ENCODE measurements at regions not wholly inside any gene's neighbourhood (a gene's known extent, or its start where the extent isn't known, plus 50 kb on each side); places are given as distances from the start of the nearest gene placed in this dataset.
"Not testable (repeated sequence)": the region's sequence is repeated elsewhere in the genome, so short reads cannot be mapped to it uniquely, and the experiment has no call there.

DNA sequence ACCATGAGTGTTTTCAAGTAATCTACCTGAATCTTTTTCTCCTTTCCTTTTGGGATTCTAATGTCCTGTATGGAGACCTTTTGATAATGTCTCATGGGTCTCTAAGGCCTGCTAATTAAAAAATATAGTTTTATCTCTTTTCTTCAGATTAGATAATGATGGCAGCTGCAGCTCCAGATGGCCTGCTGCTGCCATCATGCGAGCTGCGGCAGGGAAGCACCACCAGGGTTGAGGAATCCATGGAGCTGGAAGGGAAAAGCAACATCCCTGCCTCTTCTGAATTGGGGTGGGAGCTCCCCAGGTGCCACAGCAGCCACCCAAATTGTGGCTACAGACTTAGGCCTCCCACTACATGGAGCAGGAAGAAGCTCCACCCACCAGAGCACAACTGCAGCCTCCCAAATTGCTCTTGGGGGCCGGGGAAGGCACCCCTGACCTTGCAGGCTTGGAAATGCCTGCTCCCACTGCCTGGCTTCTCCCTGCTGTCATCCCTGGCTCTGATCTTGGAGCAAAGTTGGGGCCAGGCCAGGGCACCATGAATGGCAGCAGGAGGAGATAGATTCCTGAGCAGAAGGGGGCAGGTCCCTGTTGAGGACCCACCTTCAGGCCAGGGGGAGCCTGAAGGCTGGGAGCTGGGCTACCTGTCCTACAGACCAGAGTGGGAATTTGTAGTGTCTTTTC lies 189.6 kb upstream of the MAN1A1 start:
- DNase-seq (ENCODE audit: low spot score): no peak

DNA sequence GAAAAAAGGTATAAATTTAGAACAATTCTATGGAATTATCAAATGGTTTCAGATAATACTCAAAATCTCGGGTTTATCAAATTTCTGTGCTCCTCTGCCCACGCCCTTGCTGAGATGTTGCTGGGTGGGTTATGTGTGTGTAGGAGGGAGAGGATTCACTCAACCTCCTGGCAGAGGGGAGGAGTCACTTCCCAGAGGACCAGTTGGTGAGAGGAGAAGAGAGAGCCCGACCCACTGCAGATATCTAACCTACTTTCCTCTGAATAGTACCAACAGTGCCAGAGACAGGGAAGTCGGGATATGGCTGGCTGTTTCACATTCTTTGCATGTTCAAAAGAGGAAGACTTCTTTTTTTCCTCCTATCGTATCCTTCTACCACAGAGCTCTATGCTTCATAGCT lies 187.1 kb upstream of the MAN1A1 start:
- no peak for DNase-seq (ENCODE audit: low spot score)

DNA sequence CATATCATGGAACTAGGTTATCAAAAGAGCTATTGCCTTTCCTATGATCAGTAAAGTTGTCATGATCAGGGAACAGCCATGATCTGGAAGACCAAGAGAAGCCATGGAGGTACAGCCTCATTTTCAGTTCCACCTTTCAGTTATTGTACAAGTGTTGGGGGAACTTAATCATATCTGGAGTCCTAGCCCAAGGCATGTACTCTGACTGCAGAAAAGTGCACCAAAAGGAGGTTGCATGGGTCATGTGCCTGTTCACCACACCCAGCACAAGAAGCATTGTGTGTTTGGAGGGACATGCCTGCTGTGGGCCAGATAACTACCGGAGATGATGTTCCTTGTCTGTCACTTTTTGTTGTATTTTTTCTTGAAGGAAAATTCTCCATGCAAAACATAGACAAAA lies 185.8 kb upstream of the MAN1A1 start:
- DNase-seq (ENCODE audit: low spot score): no peak

DNA sequence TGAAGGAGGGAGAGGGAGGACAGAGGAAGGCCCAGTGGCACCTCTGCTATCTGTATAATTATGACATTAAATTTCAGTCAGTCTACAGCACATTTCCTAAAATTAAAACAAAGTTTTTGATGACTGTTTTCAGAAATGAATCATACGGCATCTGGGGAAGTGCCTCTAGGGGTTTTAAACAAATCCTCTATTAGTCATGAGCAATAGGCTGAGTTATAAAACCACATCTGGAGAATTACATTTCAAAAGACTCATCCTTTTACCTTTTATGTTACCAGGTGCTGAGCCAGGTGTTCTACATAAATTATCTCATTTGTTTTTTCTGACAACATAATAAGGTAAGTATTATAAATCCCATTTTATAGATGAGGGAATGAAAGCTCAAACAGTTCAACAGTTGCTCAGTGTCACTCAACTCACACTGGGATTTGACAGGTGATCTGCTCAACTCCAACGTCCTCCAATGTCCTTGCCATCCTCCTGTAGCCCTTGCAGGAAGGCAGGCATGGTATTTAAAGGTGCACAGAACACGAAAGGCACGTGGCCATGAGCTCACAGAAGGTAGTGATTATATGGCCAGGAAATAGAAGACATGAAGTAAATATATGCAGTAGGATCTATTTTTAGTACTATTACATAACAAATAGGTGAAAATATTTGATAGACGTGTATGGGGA lies 184.2 kb upstream of the MAN1A1 start:
- no peak for DNase-seq (ENCODE audit: low spot score)

DNA sequence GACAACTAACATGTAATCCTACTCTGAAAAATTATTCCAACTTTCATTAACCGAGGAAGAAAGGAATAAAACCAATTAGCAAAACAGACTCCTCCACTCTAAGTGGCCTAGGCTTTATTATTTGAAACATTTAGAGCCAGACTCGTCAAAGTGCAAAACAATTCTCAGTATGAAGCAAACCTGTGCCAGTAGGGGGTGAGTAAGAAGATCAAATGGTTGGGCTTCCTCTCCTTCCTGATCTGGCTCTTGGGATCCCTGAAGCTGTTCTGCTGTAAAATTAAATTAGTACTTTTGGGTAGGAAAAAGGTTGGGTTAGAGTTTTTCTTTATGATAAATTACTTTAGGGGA lies 177.6 kb upstream of the MAN1A1 start:
- no peak for DNase-seq (ENCODE audit: low spot score)

DNA sequence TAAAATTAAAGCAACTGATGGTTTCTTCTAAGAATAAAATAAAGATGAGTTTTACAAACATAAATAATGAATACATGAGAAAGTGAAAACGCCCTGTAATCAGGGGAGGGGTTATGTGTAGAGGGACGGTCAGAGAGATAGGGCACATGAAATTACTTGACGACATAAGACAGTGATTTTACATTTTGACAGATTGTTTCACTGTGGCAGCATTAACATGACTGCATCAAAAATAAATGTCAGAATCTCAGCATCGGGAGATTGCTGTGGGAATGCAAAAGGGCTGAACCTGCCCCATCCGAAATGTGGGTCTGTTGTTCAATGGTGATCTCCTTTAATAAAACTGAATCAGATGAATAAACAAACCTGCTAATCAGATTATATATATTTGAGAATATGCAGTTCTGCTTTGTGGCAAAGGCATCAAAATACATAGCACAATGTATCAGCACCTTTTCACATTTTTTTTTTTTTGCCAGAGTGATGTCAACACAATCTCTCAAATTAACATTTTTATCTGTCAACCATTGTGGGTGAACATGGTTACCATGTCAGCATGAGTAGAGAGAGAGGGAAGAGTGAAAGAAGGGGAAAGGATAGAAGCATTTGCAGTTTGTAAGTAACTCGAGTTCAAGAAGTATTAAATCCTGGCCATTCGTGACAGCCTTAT lies 177.1 kb upstream of the MAN1A1 start:
- no peak for DNase-seq (ENCODE audit: low spot score)

DNA sequence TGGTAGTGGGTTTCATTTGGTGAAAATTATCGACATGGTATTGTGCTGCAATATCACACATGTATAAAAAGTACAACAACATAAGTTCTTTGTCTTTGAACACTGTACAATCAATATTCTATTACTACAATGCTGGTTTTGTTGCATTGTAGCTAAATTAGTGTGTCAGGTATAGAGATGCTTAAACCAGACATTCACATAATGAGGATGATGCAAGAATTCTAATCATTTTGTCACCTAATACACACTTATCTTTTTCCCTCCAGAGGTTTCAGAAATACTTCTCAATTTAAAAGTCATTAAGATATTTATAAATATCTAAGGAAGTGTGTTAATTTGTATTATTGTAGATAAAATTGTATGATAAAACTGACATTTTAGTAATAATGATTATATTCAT lies 174.8 kb upstream of the MAN1A1 start:
- no peak for DNase-seq (ENCODE audit: low spot score)

DNA sequence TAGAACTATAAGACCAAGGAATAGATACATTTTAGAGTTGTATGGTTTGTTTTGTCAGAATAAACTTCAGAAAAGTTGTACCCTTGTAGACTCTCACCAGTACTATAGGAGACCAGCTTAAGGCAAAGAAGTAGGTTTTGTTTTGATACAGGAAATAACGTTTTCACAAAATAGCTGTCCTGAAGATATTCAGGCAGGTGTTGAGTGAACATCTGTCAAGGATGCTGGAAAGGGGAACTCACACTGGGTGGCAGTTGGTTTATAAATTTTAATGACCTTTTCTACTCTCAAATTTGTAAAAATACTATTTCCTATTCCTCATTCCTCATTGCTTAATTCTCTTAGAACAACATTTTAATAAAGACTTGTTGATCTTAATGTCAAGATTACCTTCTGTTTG lies 174.0 kb upstream of the MAN1A1 start:
- no peak for DNase-seq (ENCODE audit: low spot score)

DNA sequence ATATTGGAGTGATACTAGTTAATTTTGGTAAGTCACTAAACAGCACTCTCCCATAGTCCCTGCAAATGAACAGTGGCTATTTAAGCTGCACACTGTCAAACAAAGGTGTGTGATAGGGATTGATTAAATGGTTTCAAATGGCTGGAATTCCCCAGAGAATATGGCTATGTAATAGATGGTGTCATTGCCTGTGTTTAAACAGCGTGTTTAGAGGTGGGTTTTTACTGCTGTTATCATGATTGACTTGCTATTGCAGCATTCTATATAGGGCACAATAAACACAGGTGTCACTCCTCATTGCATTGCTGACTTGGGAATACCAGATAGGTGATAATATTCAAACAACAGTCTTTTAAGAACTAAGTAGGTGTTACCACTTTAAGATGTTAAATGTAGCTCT lies 171.7 kb upstream of the MAN1A1 start:
- DNase-seq (ENCODE audit: low spot score): peak; percentile 29

DNA sequence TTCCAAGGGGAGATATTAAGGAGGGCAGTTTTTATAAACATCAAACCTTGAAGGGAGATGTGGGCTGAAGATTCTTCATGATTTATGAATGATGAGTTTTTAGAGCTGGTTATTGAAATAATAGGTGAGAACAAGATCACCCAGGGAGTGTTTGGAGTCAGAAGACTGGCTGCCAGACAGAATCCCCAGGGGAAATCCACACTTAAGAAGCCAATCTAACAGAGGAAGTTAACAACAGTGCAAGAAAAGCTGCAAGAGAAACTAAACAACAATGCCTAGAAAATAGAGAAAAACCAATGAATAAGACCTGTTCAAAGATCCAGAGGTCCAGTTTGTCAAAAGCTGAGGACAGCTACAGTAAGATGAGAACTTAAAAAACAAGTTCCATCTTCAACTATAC lies 167.9 kb upstream of the MAN1A1 start:
- DNase-seq (ENCODE audit: low spot score): no peak

DNA sequence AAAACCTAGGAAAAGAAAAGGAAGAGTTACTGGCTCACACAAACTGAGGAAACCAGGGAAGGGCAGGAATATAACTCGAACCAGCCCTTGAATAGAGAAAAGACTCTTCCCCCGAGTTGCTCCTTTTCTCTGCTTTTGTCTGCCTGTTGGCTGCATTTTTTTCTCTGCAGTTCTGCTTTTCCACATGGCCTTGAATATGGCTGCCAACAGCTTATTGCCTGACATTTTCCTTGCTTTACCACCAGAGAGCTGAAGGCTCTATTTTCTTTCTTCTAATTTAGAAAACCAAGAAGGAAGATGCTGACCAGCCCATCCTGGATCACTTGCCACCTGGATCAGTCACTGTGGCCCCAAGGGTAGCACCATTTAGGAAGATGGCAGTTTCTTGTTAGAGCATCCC lies 164.8 kb upstream of the MAN1A1 start:
- no peak for DNase-seq (ENCODE audit: low spot score)

DNA sequence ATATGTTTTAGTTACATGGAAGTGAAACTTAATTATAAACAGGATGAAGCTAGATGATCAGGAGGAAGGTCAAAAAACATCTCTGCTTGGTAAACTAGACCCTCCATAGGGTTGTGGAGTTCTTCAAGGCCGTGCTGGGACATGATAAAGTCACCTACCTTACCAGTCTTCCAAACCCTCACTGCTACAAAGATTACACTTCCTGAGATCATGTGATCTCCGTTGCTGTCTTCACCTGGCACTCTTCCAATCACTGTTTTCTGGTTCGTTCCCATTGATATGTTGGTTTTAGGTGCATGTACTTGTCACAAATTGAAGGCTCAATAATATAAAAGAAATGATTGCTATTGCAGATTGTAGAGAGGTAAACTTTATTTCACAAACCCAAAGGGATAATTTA lies 161.5 kb upstream of the MAN1A1 start:
- DNase-seq (ENCODE audit: low spot score): no peak

DNA sequence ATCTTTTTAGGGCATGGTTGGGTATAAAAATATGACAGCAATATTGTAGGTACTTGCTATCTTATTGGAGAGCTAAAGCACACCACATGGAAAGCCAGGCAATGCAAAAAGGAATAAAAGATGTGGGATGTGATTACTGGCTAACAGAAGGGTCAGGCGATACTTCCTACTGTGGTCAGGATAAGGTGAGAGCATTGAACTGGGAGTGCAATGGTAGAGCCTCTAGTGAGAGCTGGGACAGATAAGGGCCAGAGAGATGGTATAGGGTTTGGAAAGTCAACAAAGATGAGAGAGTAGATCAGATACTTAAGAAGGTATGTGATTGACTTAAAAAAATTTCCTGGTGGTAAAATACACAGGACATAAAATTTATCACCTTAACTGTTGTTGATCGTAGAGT lies 160.7 kb upstream of the MAN1A1 start:
- no peak for DNase-seq (ENCODE audit: low spot score)

DNA sequence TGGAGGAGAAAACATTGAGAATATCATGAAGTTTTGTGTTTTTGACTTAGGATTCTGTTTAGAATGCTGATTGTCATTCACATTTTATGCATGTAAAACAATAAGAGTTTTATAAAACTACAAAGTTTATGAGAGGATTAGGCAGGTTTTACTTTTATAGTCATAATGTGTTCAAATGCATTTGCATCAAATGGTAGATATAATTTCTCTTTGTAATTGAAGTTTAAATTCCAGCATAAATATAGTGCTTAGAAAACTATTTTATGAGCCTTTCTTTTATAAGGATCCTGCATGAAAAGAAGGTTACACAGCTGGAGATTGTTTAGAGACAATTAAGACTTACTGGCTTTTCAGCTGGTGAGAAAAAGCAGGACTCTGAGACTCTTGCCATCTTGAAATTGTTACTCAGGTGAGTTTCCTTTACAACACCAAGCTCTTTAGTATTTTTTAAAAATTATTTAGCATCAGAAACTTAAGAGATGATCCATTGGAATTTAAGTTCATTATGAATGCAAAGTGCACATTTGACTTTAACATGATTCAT lies 157.1 kb upstream of the MAN1A1 start:
- no peak for DNase-seq (ENCODE audit: low spot score)

DNA sequence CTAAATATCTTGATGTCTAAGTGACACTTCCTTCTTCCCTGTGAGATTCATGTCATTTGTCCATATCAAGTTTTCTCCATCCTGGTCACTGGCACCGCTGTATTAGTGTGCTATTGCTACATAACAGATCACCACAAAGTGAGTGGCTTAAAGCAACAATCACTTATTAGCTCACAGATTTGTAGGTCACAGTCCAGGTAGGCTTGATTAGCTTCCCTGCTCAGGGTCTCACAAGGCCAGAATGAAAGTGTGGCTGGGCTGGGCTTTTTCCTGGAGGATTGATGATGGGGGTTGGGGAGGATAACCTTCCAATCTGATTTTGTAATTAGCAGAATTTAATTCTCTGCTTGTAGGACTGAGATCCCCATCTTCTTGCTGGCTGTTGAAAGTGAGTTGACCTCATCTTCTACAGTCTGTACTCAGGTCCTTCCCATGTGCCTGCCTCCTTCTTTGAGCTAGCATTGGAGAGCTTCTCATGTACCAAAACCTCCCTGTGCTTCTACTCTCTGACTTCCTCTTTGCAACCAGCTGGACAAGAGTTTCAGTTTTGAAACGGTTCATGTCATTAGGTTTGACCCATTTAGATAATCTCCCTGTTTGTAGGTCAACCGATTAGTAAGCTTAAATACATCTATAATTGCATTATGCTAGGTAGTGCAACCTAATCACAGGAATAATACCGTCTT lies 152.4 kb upstream of the MAN1A1 start:
- no peak for DNase-seq (ENCODE audit: low spot score)

DNA sequence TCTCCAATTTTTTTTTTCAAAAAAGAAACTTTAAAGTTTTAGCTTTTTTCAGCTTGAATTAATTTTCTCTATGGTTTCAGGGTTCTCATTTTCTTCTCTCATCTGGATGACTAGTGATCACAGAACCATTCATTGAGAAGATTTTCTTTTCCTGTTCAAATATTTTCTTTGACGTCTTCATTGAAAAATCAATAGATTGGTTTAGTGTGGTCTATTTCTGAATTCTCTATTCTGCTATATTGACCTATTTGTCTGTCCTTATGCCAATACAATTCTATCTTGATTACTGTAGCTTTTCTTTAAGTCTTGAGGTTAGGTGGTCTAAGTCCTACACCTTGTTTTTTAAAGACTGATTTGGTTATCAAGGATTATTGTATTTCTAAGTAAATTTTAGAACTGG lies 150.2 kb upstream of the MAN1A1 start:
- no peak for DNase-seq (ENCODE audit: low spot score)

DNA sequence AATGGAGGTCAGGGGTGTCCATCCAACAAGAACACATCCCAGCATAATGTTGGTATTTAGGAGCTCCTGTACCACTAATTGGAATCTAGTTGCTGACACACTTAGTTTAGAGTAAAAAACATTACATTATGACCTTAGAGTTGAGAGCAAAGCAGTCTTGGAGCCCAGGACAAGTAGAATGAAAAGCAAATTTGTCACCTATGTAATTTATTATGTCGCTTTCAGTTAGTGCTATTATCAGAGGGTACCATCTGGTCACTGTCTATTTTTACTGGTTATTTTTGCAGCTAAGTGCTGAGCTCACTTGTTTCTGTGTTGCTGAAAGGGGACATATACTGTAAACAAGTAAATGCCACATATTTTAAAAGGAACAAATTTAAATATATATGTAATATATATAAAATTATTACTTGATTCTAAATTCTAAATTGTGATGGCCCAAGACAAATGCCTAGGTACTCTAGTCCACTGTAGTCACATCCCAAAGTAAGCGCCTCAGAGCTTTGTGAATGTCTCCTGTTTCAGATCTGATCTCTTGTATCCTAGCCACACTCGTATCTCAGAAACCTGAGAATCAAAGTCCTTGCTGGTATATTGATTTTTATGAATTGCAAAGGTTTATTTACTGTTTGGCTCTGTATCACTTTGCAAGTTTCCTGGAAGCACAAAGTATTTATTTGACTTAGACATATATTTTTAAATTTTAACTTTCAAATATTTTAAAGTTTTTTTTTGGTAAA lies 148.6 kb upstream of the MAN1A1 start:
- no peak for DNase-seq (ENCODE audit: low spot score)

DNA sequence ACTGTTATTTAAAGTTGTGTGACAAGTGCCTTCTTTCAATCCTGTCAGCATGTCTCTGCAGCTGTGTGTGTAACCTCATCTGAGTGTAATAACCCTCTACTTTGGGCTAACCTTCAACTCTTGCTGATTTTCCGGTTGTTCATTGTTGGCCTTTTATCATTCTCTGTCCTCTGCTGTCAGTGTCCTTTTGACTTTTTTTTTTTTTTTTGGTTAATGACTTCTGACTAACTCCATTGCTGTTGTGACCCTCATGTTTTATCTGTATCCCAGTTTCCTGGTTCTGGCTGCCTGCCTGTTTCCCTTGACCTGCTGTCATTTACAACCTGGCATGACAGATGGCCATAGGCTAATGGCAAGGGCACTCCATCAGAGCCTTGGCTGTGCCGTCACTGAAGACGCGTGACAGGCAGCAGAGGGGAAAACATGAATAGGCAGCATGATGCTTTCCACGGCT lies 145.7 kb upstream of the MAN1A1 start:
- peak; percentile 12 for DNase-seq (ENCODE audit: low spot score)

DNA sequence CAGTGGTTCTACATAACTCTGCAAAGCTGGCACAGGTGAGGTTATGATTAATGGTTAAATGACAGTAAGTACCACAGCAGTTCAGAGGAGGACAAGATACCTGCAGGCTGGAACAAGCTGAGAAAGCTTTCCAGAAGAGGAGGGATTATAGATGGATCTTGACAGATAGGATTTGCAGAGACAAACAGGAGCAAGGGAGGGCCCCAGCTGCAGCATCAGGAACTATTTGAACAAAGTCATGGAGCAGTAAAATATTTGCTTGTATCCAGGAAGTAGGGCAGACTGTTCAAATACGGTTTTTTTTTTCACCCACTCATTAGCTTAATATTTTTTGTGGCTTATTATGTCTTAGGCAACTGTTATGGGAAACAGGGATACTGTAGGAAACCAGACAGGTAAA lies 144.4 kb upstream of the MAN1A1 start:
- DNase-seq (ENCODE audit: low spot score): peak; percentile 8

DNA sequence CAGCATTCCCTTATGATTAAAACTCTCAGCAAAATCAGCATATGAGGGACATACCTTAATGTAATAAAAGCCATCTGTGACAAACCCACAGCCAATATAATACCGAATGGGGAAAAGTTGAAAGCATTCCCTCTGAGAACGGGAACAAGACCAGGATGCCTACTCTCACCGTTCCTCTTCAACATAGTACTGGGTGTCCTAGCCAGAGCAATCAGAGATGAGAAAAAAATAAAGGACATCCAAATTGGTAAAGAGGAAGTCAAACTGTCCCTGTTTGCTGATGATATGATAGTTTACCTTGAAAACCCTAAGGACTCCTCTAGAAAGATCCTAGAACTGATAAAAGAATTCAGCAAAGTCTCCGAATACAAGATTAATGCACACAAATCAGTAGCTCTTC lies 141.6 kb upstream of the MAN1A1 start:
- not testable (repeated sequence) for DNase-seq (ENCODE audit: low spot score)

DNA sequence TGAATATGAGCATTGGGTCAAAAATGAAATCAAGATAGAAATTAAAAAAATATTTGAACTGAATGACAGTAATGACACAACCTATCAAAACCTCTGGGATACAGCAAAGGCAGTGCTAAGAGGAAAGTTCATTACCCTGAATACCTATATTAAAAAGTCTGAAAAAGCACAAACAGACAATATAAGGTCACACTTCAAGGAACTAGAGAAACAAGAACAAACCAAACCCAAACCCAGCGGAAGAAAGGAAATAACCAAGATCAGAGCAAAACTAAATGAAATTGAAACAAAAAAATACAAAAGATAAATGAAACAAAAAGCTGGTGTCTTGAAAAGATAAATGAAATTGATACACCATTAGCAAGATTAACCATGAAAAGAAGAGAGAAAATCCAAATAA lies 140.5 kb upstream of the MAN1A1 start:
- DNase-seq (ENCODE audit: low spot score): not testable (repeated sequence)

DNA sequence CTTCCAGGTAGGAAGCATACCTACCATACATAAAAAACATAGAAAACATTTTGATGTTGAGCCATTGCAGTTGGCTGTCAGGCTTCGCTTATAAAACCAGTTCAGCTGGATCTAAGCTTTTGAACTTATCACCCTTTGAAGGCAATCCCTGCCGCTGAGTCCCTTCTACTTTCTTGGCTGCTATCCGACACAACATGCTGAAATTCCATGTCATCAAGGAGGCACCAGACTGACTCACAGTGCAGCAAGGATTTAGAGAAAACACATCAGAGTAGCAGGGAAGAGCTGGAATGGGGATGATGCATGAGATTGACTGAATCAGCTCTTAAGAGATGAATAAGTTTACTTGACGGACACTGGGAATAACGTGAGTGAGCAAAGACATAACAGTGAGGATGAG lies 135.0 kb upstream of the MAN1A1 start:
- DNase-seq (ENCODE audit: low spot score): no peak
